ENCODE measurements at regions not wholly inside any gene's neighbourhood (a gene's known extent, or its start where the extent isn't known, plus 50 kb on each side); places are given as distances from the start of the nearest gene placed in this dataset.

DNA sequence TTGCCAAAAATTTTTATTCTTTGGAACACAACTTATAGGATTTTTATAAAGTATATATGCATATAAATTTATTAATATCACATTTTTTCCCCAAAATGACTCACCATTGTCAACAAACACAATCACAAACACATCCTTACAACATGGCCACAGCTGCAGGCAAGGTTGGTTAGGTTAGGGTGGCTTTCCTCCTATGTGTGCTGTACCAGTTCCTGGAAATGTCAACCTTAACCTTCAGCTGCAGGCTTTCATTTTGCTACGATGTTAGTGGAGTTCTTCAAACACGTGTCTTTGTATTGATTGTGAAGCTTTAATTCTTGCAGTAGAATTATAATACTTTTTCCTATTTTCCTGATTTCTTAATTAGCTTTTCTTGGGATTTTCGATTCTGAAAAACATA, 185.8 kb downstream of the PTEN start:
- TF ChIP-seq, protein P1, sequence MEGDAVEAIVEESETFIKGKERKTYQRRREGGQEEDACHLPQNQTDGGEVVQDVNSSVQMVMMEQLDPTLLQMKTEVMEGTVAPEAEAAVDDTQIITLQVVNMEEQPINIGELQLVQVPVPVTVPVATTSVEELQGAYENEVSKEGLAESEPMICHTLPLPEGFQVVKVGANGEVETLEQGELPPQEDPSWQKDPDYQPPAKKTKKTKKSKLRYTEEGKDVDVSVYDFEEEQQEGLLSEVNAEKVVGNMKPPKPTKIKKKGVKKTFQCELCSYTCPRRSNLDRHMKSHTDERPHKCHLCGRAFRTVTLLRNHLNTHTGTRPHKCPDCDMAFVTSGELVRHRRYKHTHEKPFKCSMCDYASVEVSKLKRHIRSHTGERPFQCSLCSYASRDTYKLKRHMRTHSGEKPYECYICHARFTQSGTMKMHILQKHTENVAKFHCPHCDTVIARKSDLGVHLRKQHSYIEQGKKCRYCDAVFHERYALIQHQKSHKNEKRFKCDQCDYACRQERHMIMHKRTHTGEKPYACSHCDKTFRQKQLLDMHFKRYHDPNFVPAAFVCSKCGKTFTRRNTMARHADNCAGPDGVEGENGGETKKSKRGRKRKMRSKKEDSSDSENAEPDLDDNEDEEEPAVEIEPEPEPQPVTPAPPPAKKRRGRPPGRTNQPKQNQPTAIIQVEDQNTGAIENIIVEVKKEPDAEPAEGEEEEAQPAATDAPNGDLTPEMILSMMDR (IDR thresholded peaks at IDR 0.05; ENCODE audit: insufficient read depth, low read length, poor library complexity, severe bottlenecking), result no peak
- TF ChIP-seq EZH2phosphoT487 (conservative IDR thresholded peaks at IDR 0.05; ENCODE audit: low read length), result no peak

Measured in SU-DHL-6 (cell line).